HG03521 (cell line): ENCODE measurements at regions not wholly inside any gene's neighbourhood (a gene's known extent, or its start where the extent isn't known, plus 50 kb on each side); places are given as distances from the start of the nearest gene placed in this dataset.
"Not testable (repeated sequence)": the region's sequence is repeated elsewhere in the genome, so short reads cannot be mapped to it uniquely, and the experiment has no call there.

Experiments
- ATAC-seq: cut with Tn5 transposase; IDR thresholded peaks from one replicate; pipeline ENCODE4 v1.9.1; 2021; ENCODE audit warnings: mild to moderate bottlenecking, moderate library complexity; ENCODE audit not compliant: unreplicated experiment

- ATAC-seq: no peak
Measured at GRCh38 chr15:77844798-77845446, 212.2 kb upstream of the LINGO1 start.

- no peak for ATAC-seq
Measured at GRCh38 chr15:77843546-77843945, 210.8 kb upstream of the LINGO1 start.

GRCh38 chr15:77840991-77841775 is 208.5 kb upstream of the LINGO1 start:
- ATAC-seq: no peak

- ATAC-seq: no peak
Measured at GRCh38 chr15:77839970-77840905, 207.5 kb upstream of the LINGO1 start.

GRCh38 chr15:77839456-77839855 is 206.7 kb upstream of the LINGO1 start:
- ATAC-seq: no peak

- ATAC-seq: no peak
Measured at GRCh38 chr15:77838595-77838994, 205.9 kb upstream of the LINGO1 start.

- ATAC-seq: no peak
Measured at GRCh38 chr15:77838061-77838460, 205.3 kb upstream of the LINGO1 start.

- no peak for ATAC-seq
Measured at GRCh38 chr15:77837649-77838025, 204.9 kb upstream of the LINGO1 start.

- ATAC-seq: no peak
Measured at GRCh38 chr15:77836906-77837648, 204.4 kb upstream of the LINGO1 start.

- ATAC-seq: no peak
Measured at GRCh38 chr15:77836121-77836692, 203.5 kb upstream of the LINGO1 start.

- ATAC-seq: no peak
Measured at GRCh38 chr15:77834276-77834990, 201.7 kb upstream of the LINGO1 start.

GRCh38 chr15:77832874-77833273 is 200.2 kb upstream of the LINGO1 start:
- ATAC-seq: no peak

GRCh38 chr15:77831986-77832385 is 199.3 kb upstream of the LINGO1 start:
- no peak for ATAC-seq

GRCh38 chr15:77830051-77830468 is 197.3 kb upstream of the LINGO1 start:
- no peak for ATAC-seq

GRCh38 chr15:77829331-77829730 is 196.6 kb upstream of the LINGO1 start:
- ATAC-seq: not testable (repeated sequence)

GRCh38 chr15:77827860-77828259 is 195.1 kb upstream of the LINGO1 start:
- no peak for ATAC-seq

GRCh38 chr15:77826006-77826695 is 193.4 kb upstream of the LINGO1 start:
- no peak for ATAC-seq

GRCh38 chr15:77825546-77825945 is 192.8 kb upstream of the LINGO1 start:
- ATAC-seq: no peak

- no peak for ATAC-seq
Measured at GRCh38 chr15:77825252-77825542, 192.5 kb upstream of the LINGO1 start.
